Vagina (tissue), 2 donors: ENCODE measurements at regions not wholly inside any gene's neighbourhood (a gene's known extent, or its start where the extent isn't known, plus 50 kb on each side); places are given as distances from the start of the nearest gene placed in this dataset.

Experiments used
- DNase-seq, 2 donors: peaks; one replicate each; pipeline ENCODE4 v3.0.0-alpha.2; 2017; ENCODE audit errors: extremely low spot score in 2 of 2
- H3K27ac ChIP-seq: fragments of 200-600 bp; sonication (generic); one replicate; pipeline ENCODE4 v1.5.1; 2019
- H3K27me3 ChIP-seq: fragments of 200-600 bp; sonication (generic); one replicate; pipeline ENCODE4 v1.5.1; 2019
- H3K36me3 ChIP-seq, 2 donors: fragments of 200-600 bp; sonication (generic); one replicate each; pipeline ENCODE4 v1.5.1; 2017 to 2019
- H3K4me1 ChIP-seq: fragments of 200-600 bp; sonication (generic); one replicate; pipeline ENCODE4 v1.5.1; 2019
- H3K4me3 ChIP-seq, 2 donors: fragments of 200-600 bp; sonication (generic); 1 replicate in 1 of 2; 2 replicates in 1 of 2; pipeline ENCODE4 v1.5.1; 2016 to 2019
- H3K9me3 ChIP-seq: fragments of 200-600 bp; sonication (generic); one replicate; pipeline ENCODE4 v1.5.1; 2019
- CTCF ChIP-seq, 3 experiments: fragments of 450-650 bp in 2 of 3; fragments of 200-600 bp in 1 of 3; sonication (generic) in 1 of 3; IDR thresholded peaks; one replicate each; pipeline ENCODE4 v1.5.1; 2017 to 2019; ENCODE audit warnings: antibody characterized with exemption in 3 of 3, mild to moderate bottlenecking in 2 of 3, moderate library complexity in 2 of 3
- POLR2A ChIP-seq, 2 donors: fragments of 450-650 bp; IDR thresholded peaks; one replicate each; pipeline ENCODE4 v1.6.1; 2017; ENCODE audit warnings: antibody characterized with exemption in 2 of 2, mild to moderate bottlenecking in 2 of 2, moderate library complexity in 2 of 2
- POLR2AphosphoS5 ChIP-seq, 2 donors: sonication (generic); formaldehyde crosslinking; IDR thresholded peaks; one replicate each; pipeline ENCODE4 v1.9.0; 2017; ENCODE audit warnings: antibody characterized with exemption in 2 of 2, mild to moderate bottlenecking in 2 of 2, low read depth in 1 of 2; ENCODE audit not compliant: insufficient read depth in 1 of 2
- intact Hi-C: fragments of 100-400 bp; cut with DNase I; formaldehyde crosslinking; loops from one replicate; pipeline ENCODE4 v1.15.1; 2023

GRCh38 chr2:195001924-195002323 is 655.1 kb upstream of the SLC39A10 start:
- H3K27ac ChIP-seq, result no peak overlapping the region
- intact Hi-C loops, result no loop called here
- no peaks in the 10 kb centered on the region for H3K4me1 ChIP-seq
- no peaks in the 10 kb centered on the region for H3K36me3 ChIP-seq
- no peaks in the 10 kb centered on the region for H3K27me3 ChIP-seq
- H3K9me3 ChIP-seq, result no peaks in the 10 kb centered on the region
- no peak for DNase-seq
- no peak for TF ChIP-seq POLR2A (IDR thresholded peaks at IDR 0.05)
- no peak for TF ChIP-seq POLR2AphosphoS5 (IDR thresholded peaks at IDR 0.05; ENCODE audit: insufficient read depth in 1 of 2, low read depth in 1 of 2)
- TF ChIP-seq CTCF (IDR thresholded peaks at IDR 0.05), result no peak
- no peak overlapping the region for H3K4me3 ChIP-seq

GRCh38 chr2:194999771-195000170 is 657.3 kb upstream of the SLC39A10 start:
- Histone ChIP-seq H3K4me1 (no peaks in the 10 kb centered on the region), H3K27me3 (no peaks in the 10 kb centered on the region), H3K9me3 (no peaks in the 10 kb centered on the region), H3K4me3 (no peak overlapping the region), H3K27ac (no peak overlapping the region), H3K36me3 (no peaks in the 10 kb centered on the region)
- intact Hi-C loops, result no loop called here
- DNase-seq, result no peak
- TF ChIP-seq POLR2AphosphoS5 (IDR thresholded peaks at IDR 0.05; ENCODE audit: insufficient read depth in 1 of 2, low read depth in 1 of 2) (no peak), CTCF (IDR thresholded peaks at IDR 0.05) (no peak), POLR2A (IDR thresholded peaks at IDR 0.05) (no peak)

- DNase-seq, result no peak
- H3K4me3 ChIP-seq, result no peak overlapping the region
- no peaks in the 10 kb centered on the region for H3K36me3 ChIP-seq
- intact Hi-C loops, result no loop called here
- no peak overlapping the region for H3K27ac ChIP-seq
- no peak for TF ChIP-seq CTCF (IDR thresholded peaks at IDR 0.05)
- no peak for TF ChIP-seq POLR2AphosphoS5 (IDR thresholded peaks at IDR 0.05; ENCODE audit: insufficient read depth in 1 of 2, low read depth in 1 of 2)
- no peak for TF ChIP-seq POLR2A (IDR thresholded peaks at IDR 0.05)
- no peaks in the 10 kb centered on the region for H3K4me1 ChIP-seq
- no peaks in the 10 kb centered on the region for H3K9me3 ChIP-seq
- H3K27me3 ChIP-seq, result no peaks in the 10 kb centered on the region
Measured at GRCh38 chr2:194992648-194993047, 664.4 kb upstream of the SLC39A10 start.

- intact Hi-C loops, result no loop called here
Measured at GRCh38 chr2:194985258-194985657, 671.8 kb upstream of the SLC39A10 start.

GRCh38 chr2:194962254-194962653 is 694.8 kb upstream of the SLC39A10 start:
- Histone ChIP-seq H3K27ac (no peak overlapping the region), H3K27me3 (no peaks in the 10 kb centered on the region), H3K4me1 (no peaks in the 10 kb centered on the region), H3K36me3 (no peaks in the 10 kb centered on the region), H3K4me3 (no peak overlapping the region), H3K9me3 (no peaks in the 10 kb centered on the region)
- no peak for DNase-seq
- no peak for TF ChIP-seq POLR2AphosphoS5 (IDR thresholded peaks at IDR 0.05; ENCODE audit: insufficient read depth in 1 of 2, low read depth in 1 of 2)
- no peak for TF ChIP-seq POLR2A (IDR thresholded peaks at IDR 0.05)
- TF ChIP-seq CTCF (IDR thresholded peaks at IDR 0.05), result no peak
- intact Hi-C loops, result no loop called here

More at GRCh38 chr2:194985258-194985657, 671.8 kb upstream of the SLC39A10 start:
- Histone ChIP-seq H3K36me3 (no peaks in the 10 kb centered on the region), H3K4me1 (no peaks in the 10 kb centered on the region), H3K27me3 (no peaks in the 10 kb centered on the region), H3K9me3 (peaks cover 2% of the 10 kb centered on the region), H3K4me3 (no peak overlapping the region), H3K27ac (no peak overlapping the region)
- TF ChIP-seq CTCF (IDR thresholded peaks at IDR 0.05), result no peak
- no peak for TF ChIP-seq POLR2AphosphoS5 (IDR thresholded peaks at IDR 0.05; ENCODE audit: insufficient read depth in 1 of 2, low read depth in 1 of 2)
- no peak for TF ChIP-seq POLR2A (IDR thresholded peaks at IDR 0.05)
- no peak for DNase-seq
